Caco-2 (cell line): ENCODE measurements at regions not wholly inside any gene's neighbourhood (a gene's known extent, or its start where the extent isn't known, plus 50 kb on each side); places are given as distances from the start of the nearest gene placed in this dataset.

Source experiments
- BruUV-seq: library from RNA; stranded (reverse); fragments of 400-500 nt; replicated peaks from 2 replicates; lab custom pipeline; 2021; lab: Mats Ljungman, UMichigan
- CTCF ChIA-PET: fragments of 300-600 bp; sonication (Branson Sonifier 250); formaldehyde crosslinking; loops from one replicate; lab custom pipeline; 2022; ENCODE audit warnings: antibody characterized with exemption; lab: Charles Lee
- POLR2A ChIA-PET: fragments of 300-600 bp; sonication (Branson Sonifier 250); formaldehyde crosslinking; loops from one replicate; lab custom pipeline; 2022; ENCODE audit warnings: antibody characterized with exemption; lab: Charles Lee
- DNase-seq, 2 experiments: peaks; one replicate each; pipeline versions ENCODE4 v3.0.0 to v3.0.0-alpha.2; 2020 to 2022
- H3K27me3 ChIP-seq: replicated peaks from 2 replicates; pipeline ENCODE4 v1.6.0; 2011; ENCODE audit warnings: low read length; ENCODE audit not compliant: control insufficient read depth, insufficient read depth
- H3K36me3 ChIP-seq: 2 replicates; pipeline ENCODE4 v1.5.1; 2011; ENCODE audit warnings: low read length; ENCODE audit not compliant: control insufficient read depth, insufficient read depth
- H3K4me1 ChIP-seq: fragments of 250-450 bp; sonication (Bioruptor Pico); 2 replicates; pipeline ENCODE4 v1.5.1; 2020; ENCODE audit warnings: mild to moderate bottlenecking
- H3K4me3 ChIP-seq: 2 replicates; pipeline ENCODE4 v1.5.1; 2011; ENCODE audit warnings: low read depth, mild to moderate bottlenecking, control low read depth, low read length
- H3K9me3 ChIP-seq: fragments of 250-450 bp; sonication (Bioruptor Pico); 2 replicates; pipeline ENCODE4 v1.5.1; 2020; ENCODE audit warnings: mild to moderate bottlenecking, moderate library complexity
- H3K27ac Mint-ChIP-seq: one replicate; pipeline ENCODE4 v1.8.0; 2022; ENCODE audit warnings: mixed read lengths; ENCODE audit not compliant: unreplicated experiment
- H3K27me3 Mint-ChIP-seq: one replicate; pipeline ENCODE4 v1.8.0; 2022; ENCODE audit warnings: mixed read lengths; ENCODE audit not compliant: insufficient read depth, unreplicated experiment
- H3K36me3 Mint-ChIP-seq: one replicate; pipeline ENCODE4 v1.8.0; 2022; ENCODE audit warnings: mild to moderate bottlenecking, mixed read lengths; ENCODE audit not compliant: insufficient read depth, unreplicated experiment
- H3K4me1 Mint-ChIP-seq: one replicate; pipeline ENCODE4 v1.8.0; 2022; ENCODE audit warnings: low read depth, mixed read lengths; ENCODE audit not compliant: unreplicated experiment
- H3K4me3 Mint-ChIP-seq: one replicate; pipeline ENCODE4 v1.8.0; 2022; ENCODE audit warnings: mild to moderate bottlenecking, moderate library complexity, mixed read lengths; ENCODE audit not compliant: unreplicated experiment
- H3K9me3 Mint-ChIP-seq: one replicate; pipeline ENCODE4 v1.8.0; 2022; ENCODE audit warnings: mixed read lengths; ENCODE audit not compliant: unreplicated experiment
- intact Hi-C: fragments of 100-400 bp; cut with micrococcal nuclease; formaldehyde crosslinking; loops from one replicate; pipeline ENCODE4 v1.10.0; 2022; ENCODE audit not compliant: unreplicated experiment
- TF ChIP-seq, protein P1 (sequence below), 2 experiments: fragments of 200-600 bp in 1 of 2; IDR thresholded peaks; 1 replicate in 1 of 2; 2 replicates in 1 of 2; pipeline versions ENCODE4 v1.5.1 to v1.8.0; 2011 to 2022; ENCODE audit warnings: antibody characterized with exemption in 1 of 2, control low read depth in 1 of 2, inconsistent platforms in 1 of 2, low read depth in 1 of 2, low read length in 1 of 2, mild to moderate bottlenecking in 1 of 2, moderate library complexity in 1 of 2; ENCODE audit not compliant: insufficient read depth in 1 of 2, severe bottlenecking in 1 of 2, unreplicated experiment in 1 of 2

GRCh38 chr6:71404967-71405278, 116.3 kb downstream of the OGFRL1 start:
- intact Hi-C loops = loop anchor here (1.0 kb wide), 2 partner anchors 21 to 84 kb away; no protein-coding TSS in a partner anchor
- no peak overlapping the region for H3K4me3 ChIP-seq
- ChIA-PET POLR2A (interaction anchor here (0.6 to 1.2 kb wide), 2 partner anchors 85 to 270 kb away, joined by 3 to 6 read pairs; no protein-coding TSS in a partner anchor), CTCF (interaction anchor here (1.9 kb wide), 1 partner anchor 105 kb away, joined by 4 read pairs; no protein-coding TSS in a partner anchor)
- peaks cover 54% of the 10 kb centered on the region for H3K4me1 ChIP-seq
- Mint-ChIP-seq H3K4me3 (peak overlapping the region; percentile 57), H3K4me1 (peaks cover 21% of the 10 kb centered on the region), H3K36me3 (no peaks in the 10 kb centered on the region), H3K9me3 (peaks cover 10% of the 10 kb centered on the region), H3K27ac (peak overlapping the region; percentile 87), H3K27me3 (no peaks in the 10 kb centered on the region)
- TF ChIP-seq, protein P1, sequence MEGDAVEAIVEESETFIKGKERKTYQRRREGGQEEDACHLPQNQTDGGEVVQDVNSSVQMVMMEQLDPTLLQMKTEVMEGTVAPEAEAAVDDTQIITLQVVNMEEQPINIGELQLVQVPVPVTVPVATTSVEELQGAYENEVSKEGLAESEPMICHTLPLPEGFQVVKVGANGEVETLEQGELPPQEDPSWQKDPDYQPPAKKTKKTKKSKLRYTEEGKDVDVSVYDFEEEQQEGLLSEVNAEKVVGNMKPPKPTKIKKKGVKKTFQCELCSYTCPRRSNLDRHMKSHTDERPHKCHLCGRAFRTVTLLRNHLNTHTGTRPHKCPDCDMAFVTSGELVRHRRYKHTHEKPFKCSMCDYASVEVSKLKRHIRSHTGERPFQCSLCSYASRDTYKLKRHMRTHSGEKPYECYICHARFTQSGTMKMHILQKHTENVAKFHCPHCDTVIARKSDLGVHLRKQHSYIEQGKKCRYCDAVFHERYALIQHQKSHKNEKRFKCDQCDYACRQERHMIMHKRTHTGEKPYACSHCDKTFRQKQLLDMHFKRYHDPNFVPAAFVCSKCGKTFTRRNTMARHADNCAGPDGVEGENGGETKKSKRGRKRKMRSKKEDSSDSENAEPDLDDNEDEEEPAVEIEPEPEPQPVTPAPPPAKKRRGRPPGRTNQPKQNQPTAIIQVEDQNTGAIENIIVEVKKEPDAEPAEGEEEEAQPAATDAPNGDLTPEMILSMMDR (IDR thresholded peaks at IDR 0.05; ENCODE audit: insufficient read depth in 1 of 2, low read depth in 1 of 2, low read length in 1 of 2, severe bottlenecking in 1 of 2, unreplicated experiment in 1 of 2) = no peak
- H3K27me3 ChIP-seq = no peaks in the 10 kb centered on the region
- no peak for DNase-seq
- BruUV-seq = TSS peak; percentile 98
- 0 out of 2 replicates have a peak, but pooled peaks cover 4% of the 10 kb centered on the region for H3K9me3 ChIP-seq
- no peaks in the 10 kb centered on the region for H3K36me3 ChIP-seq

DNA sequence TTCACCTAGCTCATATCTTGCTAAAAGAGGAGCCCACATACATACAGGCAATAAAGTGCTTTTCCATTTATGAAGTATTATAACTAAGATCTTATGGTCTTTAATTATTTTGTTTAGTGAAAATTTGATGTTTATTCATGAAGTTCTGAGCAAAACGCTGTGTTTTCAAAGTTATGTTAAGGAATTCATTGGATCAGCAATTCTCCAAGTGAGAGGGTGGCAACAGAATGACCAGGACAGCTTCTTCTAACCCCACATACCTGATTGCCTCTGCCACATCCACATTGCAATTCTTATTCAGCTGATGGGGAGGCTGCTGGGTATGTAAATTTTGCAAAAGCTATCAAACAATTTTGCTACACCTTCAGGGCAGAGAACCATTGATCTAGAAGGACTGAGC, 116.8 kb downstream of the OGFRL1 start:
- CTCF ChIA-PET = interaction anchor here (1.9 kb wide), 1 partner anchor 105 kb away, joined by 4 read pairs; no protein-coding TSS in a partner anchor
- POLR2A ChIA-PET = no interaction called here
- BruUV-seq = no TSS peak
- no peak for DNase-seq
- Mint-ChIP-seq H3K4me3 (no peak overlapping the region), H3K36me3 (no peaks in the 10 kb centered on the region), H3K27me3 (no peaks in the 10 kb centered on the region), H3K27ac (peak overlapping the region; percentile 87), H3K4me1 (peaks cover 21% of the 10 kb centered on the region), H3K9me3 (peaks cover 10% of the 10 kb centered on the region)
- Histone ChIP-seq H3K36me3 (no peaks in the 10 kb centered on the region), H3K27me3 (no peaks in the 10 kb centered on the region), H3K9me3 (0 out of 2 replicates have a peak, but pooled peaks cover 4% of the 10 kb centered on the region), H3K4me3 (no peak overlapping the region), H3K4me1 (peaks cover 54% of the 10 kb centered on the region)
- TF ChIP-seq, protein P1 (IDR thresholded peaks at IDR 0.05; ENCODE audit: insufficient read depth in 1 of 2, low read depth in 1 of 2, low read length in 1 of 2, severe bottlenecking in 1 of 2, unreplicated experiment in 1 of 2) = no peak
- intact Hi-C loops = no loop called here

DNA sequence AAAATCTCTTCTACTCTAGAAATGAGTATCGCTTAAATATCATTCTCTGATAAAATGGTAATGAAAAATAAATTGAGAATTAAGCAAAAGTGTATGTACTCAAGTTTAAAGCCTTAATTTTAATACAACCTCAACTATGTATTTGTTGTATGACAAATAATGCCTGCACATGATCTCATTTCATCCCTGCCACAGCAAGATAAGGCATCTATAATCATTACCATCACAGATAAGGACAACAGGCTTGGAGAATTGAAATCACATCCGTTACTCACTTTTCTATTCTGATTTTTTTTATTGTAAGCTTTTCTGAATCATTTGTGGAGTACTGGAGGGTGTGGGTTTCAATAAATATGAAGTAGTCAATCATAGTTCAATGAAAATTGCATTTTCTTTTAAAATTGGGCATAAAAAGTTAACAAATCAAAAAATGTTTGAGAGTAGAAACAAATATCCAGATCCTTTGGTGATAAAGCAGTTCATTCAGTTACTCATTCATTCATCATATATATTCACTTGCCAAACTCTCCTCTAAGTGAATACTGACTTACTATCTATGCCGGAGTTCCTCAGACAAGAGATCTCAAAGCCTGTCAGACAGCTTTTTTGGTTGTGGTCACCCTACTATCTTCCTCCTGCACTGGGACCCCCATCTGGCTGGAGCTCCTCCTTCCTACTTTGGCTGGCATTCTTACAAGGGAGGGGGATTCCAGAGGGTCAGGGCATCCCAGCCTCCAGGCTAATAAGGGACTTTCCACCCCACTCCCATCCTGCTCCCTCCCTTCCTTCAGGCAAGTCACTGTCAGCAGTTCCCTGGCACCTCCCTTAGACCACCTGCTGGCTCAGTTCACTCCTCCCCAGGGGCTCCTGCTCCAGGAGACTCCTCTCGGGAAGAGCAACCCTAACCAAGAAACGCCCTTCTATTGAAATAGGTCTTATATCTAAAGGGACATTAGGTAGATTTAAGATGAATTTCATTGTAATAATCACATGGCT, 118.6 kb downstream of the OGFRL1 start:
- DNase-seq = no peak
- intact Hi-C loops = no loop called here
- TF ChIP-seq, protein P1 (IDR thresholded peaks at IDR 0.05; ENCODE audit: insufficient read depth in 1 of 2, low read depth in 1 of 2, low read length in 1 of 2, severe bottlenecking in 1 of 2, unreplicated experiment in 1 of 2) = no peak
- Mint-ChIP-seq H3K27me3 (no peaks in the 10 kb centered on the region), H3K27ac (peak overlapping the region; percentile 67), H3K9me3 (peaks cover 10% of the 10 kb centered on the region), H3K36me3 (no peaks in the 10 kb centered on the region), H3K4me3 (no peak overlapping the region), H3K4me1 (peaks cover 25% of the 10 kb centered on the region)
- BruUV-seq = no TSS peak
- Histone ChIP-seq H3K4me3 (no peak overlapping the region), H3K27me3 (no peaks in the 10 kb centered on the region), H3K4me1 (peaks cover 50% of the 10 kb centered on the region), H3K36me3 (no peaks in the 10 kb centered on the region), H3K9me3 (0 out of 2 replicates have a peak, but pooled peaks cover 4% of the 10 kb centered on the region)
- CTCF ChIA-PET = no interaction called here
- POLR2A ChIA-PET = no interaction called here
